Urinary bladder (tissue), 3 donors: ENCODE measurements at regions not wholly inside any gene's neighbourhood (a gene's known extent, or its start where the extent isn't known, plus 50 kb on each side); places are given as distances from the start of the nearest gene placed in this dataset.

ENCODE experiments used
- DNase-seq: peaks from one replicate; pipeline ENCODE4 v3.0.0-alpha.2; 2015; ENCODE audit errors: extremely low spot score
- H3K27ac ChIP-seq: one replicate; pipeline ENCODE4 v1.5.1; 2013; ENCODE audit warnings: low read depth, mild to moderate bottlenecking, moderate library complexity
- H3K36me3 ChIP-seq: one replicate; pipeline ENCODE4 v1.6.1; 2013; ENCODE audit warnings: mild to moderate bottlenecking, moderate library complexity; ENCODE audit not compliant: insufficient read depth
- H3K4me1 ChIP-seq: one replicate; pipeline ENCODE4 v1.6.1; 2013; ENCODE audit warnings: mild to moderate bottlenecking, moderate library complexity; ENCODE audit not compliant: insufficient read depth
- H3K4me3 ChIP-seq: one replicate; pipeline ENCODE4 v1.5.1; 2013; ENCODE audit warnings: low read depth, low read length
- WGBS: extraction: QIAGEN DNeasy Blood & Tissue Kit; methylation state at CpG from one replicate; pipeline ENCODE4 v1.1.7; 2013; 5-methylcytosine and 5-hydroxymethylcytosine counted together
- donor health status: healthy with polysubstance abuse.
- donor health status: healthy.

DNA sequence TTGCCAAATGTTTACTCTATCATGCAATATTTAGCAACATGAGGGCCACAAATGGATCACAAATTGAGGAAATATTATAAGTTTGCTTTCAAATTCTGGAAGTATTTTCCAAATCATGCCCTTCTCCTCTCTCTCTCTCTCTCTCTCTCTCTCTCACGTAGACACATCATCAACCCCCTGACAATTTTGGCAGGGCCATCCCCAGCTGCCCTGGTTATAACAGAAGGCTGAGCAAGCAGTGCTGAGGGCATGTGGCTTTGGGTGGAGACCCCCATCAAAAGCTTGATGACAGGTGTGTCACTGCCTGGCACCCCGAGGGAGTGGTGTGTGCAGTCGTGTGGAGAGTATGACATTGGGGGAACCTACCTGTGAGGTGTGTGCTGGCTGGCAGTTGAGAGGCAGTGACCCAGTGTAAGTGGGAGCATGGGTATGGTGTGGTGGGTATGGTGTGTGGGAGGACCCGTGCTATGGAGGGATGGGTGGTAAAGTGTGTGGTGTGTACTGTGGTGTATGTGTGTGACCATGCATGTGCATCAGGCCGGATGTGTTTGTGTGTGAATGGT is 224.5 kb downstream of the TTC32 start:
- Histone ChIP-seq H3K4me1 (no peaks in the 10 kb centered on the region), H3K4me3 (no peak overlapping the region), H3K27ac (no peak overlapping the region), H3K36me3 (no peaks in the 10 kb centered on the region)
- 91% methylated on average over 5 of the region's 5 CpGs for WGBS
- no peak for DNase-seq

DNA sequence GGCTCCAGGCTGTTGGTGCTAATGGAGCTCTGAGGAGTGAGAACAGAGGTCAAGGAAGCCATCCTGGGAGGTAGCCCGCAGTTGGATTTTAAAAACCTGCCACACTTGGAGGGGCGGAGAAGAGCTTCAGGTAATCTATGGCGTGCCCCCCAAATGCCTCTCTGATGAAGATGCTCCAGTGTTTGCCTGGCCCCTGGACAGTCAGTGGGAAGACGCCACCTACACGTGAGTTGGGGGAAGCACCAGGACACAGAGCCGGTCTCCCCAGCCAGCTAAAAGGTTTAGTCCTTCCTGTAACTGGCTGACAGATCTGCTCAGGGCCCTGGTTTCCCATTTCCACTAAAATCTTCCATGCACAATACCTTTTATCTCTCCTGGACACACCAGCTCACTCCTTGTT is 225.0 kb downstream of the TTC32 start:
- WGBS, result 88% methylated on average over 6 of the region's 6 CpGs
- Histone ChIP-seq H3K4me1 (no peaks in the 10 kb centered on the region), H3K4me3 (no peak overlapping the region), H3K27ac (no peak overlapping the region), H3K36me3 (no peaks in the 10 kb centered on the region)
- DNase-seq, result no peak

DNA sequence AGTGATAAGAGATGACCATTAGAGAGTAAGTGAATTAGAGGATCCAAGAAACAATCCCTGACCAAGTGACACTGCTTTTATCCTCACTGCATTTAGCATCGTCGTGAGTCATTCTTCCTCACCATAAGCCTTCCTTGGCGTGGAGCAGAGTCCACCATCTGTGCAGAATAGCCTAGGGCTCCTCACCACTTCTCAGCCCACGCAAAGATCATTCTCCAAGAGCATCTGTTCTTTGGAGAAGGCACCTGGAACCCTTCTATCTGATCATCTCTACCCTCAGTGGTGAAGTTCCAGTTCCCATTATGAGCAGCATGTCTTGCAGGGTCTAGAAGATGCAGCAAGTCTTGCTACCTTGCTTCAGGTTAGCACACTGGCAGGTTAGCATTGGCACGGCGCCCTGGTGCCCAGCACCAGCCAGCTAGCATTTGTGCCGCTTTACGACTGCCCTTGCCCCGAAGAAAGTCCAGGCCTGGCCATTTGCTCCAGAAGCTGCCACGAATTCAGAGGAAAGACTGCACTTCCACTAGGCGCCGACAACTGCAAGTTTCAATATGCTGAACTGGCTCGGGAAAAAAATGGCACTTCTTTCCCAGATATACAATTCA is 225.8 kb downstream of the TTC32 start:
- H3K36me3 ChIP-seq, result no peaks in the 10 kb centered on the region
- 83% methylated on average over 13 of the region's 13 CpGs for WGBS
- H3K27ac ChIP-seq, result no peak overlapping the region
- no peak overlapping the region for H3K4me3 ChIP-seq
- no peak for DNase-seq
- no peaks in the 10 kb centered on the region for H3K4me1 ChIP-seq

DNA sequence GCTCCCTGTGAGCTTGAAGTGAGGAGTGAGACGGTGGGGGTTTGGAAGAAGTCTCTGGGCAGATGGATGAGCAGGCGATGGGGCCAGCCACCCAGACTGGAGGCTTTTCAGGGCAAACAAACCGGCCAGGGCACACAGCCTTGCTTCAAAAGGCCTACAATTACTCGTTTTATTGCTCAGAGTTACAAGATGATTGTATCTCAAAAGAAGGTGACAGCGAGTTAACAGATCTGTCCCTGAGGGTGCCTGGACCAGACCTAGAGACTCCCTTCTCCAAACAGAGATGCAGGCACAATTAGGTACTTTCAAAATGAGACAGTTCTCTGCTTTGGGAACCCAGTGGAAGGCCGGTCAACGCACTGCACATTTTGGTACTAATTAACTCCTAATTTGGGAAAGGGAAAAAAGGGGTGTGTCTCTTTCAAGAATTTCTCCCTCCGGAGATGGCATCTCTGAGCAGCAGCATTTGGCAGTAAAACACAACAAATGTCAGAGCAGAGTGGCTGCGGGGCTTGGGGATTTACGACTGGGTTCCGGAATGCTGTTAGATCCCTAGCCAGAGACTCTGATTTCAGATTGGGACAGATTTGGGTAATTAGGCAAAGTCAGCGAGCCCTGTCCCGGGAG is 226.7 kb downstream of the TTC32 start:
- Histone ChIP-seq H3K27ac (no peak overlapping the region), H3K4me3 (no peak overlapping the region), H3K4me1 (no peaks in the 10 kb centered on the region), H3K36me3 (no peaks in the 10 kb centered on the region)
- WGBS, result 45% methylated on average over 13 of the region's 13 CpGs
- no peak for DNase-seq

DNA sequence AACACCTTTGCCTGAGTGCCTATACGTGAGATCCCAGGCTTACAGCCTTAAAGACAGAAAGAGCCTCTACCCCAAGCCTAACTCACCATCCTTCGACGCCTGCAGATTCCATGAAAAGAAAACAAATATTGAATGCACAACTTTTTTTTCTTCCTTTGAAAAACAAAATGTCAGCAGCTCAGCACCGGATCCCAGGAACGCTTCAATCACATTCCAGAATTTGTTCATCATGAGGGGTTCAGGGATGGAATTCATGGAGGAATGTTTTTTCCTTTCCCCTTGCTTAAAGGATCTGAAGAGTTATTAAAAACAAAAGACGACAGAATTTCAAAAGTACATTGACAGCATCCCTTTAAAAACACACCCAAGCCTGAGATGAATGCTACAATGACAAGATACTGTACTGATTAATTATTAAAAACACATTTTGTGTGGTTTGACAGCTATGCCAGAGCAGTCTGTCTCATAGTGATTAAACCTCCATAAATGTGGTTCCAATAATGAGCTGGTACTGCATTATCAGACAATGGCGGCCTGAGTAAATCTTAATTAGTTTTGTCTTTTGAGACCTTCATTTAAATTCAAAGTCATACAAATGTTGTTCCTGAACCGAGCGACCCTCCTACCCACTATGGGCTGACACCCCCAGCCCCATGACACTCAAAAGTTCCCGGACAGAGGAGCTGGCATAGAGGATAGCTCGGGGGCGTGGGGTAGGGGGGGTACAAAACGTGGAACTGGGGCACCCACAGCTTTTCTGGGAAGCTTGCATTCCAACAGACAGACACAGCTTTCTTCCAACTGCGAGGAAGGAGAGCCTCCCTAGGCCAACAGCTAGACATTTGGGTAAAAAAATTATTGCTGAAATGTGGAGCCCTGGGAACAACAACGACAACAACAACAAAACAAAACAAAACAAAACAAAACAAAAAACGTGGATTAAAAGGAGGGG is 227.5 kb downstream of the TTC32 start:
- no peak for DNase-seq
- Histone ChIP-seq H3K4me1 (no peaks in the 10 kb centered on the region), H3K4me3 (no peak overlapping the region), H3K36me3 (no peaks in the 10 kb centered on the region), H3K27ac (no peak overlapping the region)
- WGBS, result 84% methylated on average over 16 of the region's 16 CpGs

DNA sequence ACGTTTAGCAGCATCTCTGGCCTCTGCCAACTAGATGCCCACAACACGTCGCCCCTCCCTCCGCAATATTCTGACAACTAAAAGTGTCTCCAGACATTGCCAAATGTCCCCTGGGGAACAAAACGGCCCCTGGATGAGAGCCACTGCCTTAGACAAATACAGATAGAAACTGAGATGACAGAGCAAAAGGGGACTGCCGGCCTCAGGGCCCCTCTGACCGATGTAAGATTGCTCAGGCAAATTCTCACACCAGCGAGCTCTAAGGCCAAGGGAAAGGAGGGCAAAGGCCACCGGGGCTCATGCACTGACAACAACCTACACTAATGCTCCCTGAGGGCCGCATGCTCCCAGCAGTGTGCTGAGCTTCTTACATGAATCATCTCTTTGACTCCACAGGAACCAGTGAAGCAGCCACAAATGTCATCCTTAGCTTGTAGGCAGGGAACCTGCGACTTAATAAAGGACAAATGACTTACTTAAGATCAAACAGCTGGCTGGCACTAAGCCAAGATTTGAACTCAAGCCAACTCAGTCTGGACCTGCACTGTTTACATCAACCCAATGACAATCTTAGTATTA is 228.5 kb downstream of the TTC32 start:
- no peaks in the 10 kb centered on the region for H3K36me3 ChIP-seq
- 72% methylated on average over 11 of the region's 11 CpGs for WGBS
- no peak overlapping the region for H3K27ac ChIP-seq
- H3K4me1 ChIP-seq, result no peaks in the 10 kb centered on the region
- H3K4me3 ChIP-seq, result no peak overlapping the region
- DNase-seq, result no peak

DNA sequence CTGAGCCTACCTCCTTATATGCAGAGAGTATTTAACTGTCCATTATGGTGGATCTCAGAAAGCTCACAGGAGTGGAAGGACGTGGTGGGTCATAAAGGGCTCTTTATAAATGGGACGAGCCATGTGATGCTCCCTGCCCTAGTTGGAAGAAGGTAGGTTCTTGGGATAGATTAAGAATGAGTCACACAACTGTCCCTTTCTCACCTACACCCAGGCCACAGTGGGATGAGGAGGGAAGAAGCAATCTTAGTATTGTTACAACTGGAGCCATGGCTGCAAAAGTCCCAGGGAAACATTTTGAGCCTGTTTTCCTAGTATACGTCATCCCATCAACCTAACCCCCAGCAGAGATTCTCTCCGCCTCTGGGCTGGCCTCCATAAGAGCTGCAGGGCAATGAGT is 229.9 kb downstream of the TTC32 start:
- WGBS, result 92% methylated on average over 4 of the region's 4 CpGs
- no peaks in the 10 kb centered on the region for H3K4me1 ChIP-seq

DNA sequence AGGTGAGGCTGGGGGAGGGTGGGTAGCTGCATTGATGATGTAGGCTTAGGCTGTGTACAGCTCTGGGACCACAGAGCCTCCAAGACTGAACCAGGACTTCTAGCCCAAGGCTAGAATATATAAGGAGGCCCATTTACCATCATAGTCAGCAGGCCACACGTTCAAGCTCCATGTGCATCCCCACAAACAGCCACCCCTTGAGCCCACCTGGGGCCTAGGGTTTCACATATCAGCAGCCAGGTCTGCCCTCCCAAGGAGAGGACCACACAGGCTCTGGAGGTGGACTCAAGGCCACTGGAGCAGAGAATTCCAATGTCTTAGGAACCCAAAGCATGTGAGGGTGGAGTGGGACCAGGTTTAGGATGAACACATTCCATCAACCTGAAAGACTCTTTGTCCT is 230.5 kb downstream of the TTC32 start:
- H3K27ac ChIP-seq, result no peak overlapping the region
- WGBS, result 93% methylated on average over 1 of the region's 1 CpG
- no peaks in the 10 kb centered on the region for H3K36me3 ChIP-seq
- H3K4me3 ChIP-seq, result no peak overlapping the region
- no peaks in the 10 kb centered on the region for H3K4me1 ChIP-seq
- no peak for DNase-seq

More for the DNA sequence above, 229.9 kb downstream of the TTC32 start:
- H3K4me3 ChIP-seq, result no peak overlapping the region
- DNase-seq, result no peak
- H3K36me3 ChIP-seq, result no peaks in the 10 kb centered on the region
- H3K27ac ChIP-seq, result no peak overlapping the region

DNA sequence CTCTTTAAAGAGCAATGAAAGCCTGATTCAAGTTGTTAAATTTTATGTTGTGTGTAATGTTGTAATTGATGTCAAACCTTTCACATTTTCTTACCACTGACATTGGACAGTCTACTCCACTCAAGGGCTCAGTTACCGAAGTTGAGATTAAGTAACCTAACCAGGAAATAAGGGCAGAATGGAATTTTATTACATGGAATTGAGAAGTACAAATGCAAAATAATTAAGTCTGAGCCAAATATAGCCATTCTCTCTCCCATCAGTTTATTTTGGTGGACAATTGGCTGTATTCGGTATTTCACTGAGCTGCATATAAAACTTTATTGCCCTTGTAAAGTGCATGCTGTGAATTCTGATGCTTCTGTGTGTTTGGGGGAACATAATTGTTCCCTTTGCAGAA is 231.5 kb downstream of the TTC32 start:
- H3K4me1 ChIP-seq, result no peaks in the 10 kb centered on the region
- H3K27ac ChIP-seq, result no peak overlapping the region
- H3K36me3 ChIP-seq, result no peaks in the 10 kb centered on the region
- no peak for DNase-seq
- H3K4me3 ChIP-seq, result no peak overlapping the region
- WGBS, result 77% methylated on average over 2 of the region's 2 CpGs

DNA sequence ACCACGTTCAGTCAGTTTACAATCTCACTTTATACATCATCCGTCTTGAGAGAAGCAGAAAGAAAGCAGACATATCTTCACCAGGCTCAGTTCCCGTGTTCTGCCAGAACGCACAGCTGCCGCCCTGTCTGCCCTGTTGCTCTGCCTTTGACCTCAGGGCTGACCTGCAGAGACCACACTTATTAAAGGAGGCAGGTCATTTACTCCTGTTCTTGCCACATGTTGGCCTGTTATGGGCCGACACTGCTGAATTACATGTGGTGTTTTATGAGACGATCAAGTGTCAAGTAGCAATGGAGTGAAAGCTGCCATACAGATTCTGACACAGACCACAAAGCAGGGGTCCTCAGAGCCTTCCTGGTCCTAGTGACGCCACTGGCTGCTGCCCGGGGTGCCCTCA is 232.2 kb downstream of the TTC32 start:
- 85% methylated on average over 9 of the region's 9 CpGs for WGBS
- no peak overlapping the region for H3K27ac ChIP-seq
- no peak for DNase-seq
- H3K4me1 ChIP-seq, result no peaks in the 10 kb centered on the region
- no peaks in the 10 kb centered on the region for H3K36me3 ChIP-seq
- H3K4me3 ChIP-seq, result no peak overlapping the region

DNA sequence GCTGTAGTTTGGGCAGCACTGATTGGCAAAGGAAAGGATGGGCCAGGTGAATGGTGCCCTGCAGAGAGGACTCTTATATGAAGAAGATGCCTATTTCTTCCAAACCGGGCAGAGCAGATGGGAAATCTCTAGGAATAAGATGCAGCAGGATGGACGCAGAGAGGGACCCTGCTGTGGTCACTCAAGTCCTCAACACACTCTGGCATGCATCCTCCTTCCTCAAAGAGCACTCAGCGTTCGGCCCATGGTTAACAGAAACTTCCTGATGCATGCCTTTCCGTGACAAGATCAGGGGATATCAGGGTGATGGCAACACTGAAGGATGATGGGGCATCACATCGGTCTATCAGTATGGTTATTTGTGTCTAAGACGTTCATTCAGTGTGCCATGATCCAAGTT is 232.7 kb downstream of the TTC32 start:
- H3K36me3 ChIP-seq, result no peaks in the 10 kb centered on the region
- no peak for DNase-seq
- 91% methylated on average over 7 of the region's 7 CpGs for WGBS
- H3K4me3 ChIP-seq, result no peak overlapping the region
- no peak overlapping the region for H3K27ac ChIP-seq
- no peaks in the 10 kb centered on the region for H3K4me1 ChIP-seq

DNA sequence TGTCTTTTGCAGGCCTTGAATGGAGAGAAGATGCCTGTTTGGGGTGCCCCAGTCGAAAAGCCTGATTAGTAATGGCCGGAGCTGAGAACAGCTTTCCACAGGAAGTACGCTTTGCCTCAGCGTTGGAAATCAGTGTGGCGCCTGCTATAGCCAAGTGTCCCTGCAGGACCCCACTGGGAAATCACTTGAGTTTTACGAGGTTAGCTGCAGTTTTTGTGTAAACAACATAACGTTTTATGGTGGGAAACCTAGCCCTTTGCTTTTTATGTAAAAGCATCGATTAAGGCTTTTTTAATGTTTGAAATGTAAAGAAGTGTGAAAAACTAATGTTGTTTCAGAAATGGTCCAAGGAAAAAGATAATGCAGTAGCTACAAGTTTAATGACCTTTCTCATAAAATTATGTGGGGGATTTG is 234.2 kb downstream of the TTC32 start:
- H3K4me1 ChIP-seq, result no peaks in the 10 kb centered on the region
- H3K36me3 ChIP-seq, result no peaks in the 10 kb centered on the region
- H3K27ac ChIP-seq, result no peak overlapping the region
- WGBS, result 40% methylated on average over 8 of the region's 8 CpGs
- H3K4me3 ChIP-seq, result no peak overlapping the region
- DNase-seq, result no peak

DNA sequence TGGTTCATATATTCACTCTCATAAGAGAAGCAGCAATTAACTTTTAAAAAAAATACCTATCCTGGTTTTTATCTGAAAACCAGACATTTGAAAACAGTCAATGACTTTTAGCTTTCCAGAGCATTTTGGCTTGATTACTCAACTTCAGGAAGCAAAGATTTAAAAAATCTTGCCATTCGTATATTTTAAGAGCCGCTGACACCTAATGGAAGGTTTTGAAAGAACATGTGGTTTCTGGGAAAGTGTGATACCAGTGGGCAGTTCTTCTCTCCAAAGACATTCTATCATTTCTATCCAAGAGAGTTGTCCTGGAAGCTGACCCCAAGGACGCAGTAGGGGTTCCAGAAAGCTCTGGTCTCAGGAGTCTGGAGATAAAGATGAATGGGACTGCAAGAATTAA is 234.7 kb downstream of the TTC32 start:
- Histone ChIP-seq H3K4me3 (no peak overlapping the region), H3K36me3 (no peaks in the 10 kb centered on the region), H3K27ac (no peak overlapping the region), H3K4me1 (no peaks in the 10 kb centered on the region)
- no peak for DNase-seq
- WGBS, result 67% methylated on average over 3 of the region's 3 CpGs
